ENCODE measurements at regions not wholly inside any gene's neighbourhood (a gene's known extent, or its start where the extent isn't known, plus 50 kb on each side); places are given as distances from the start of the nearest gene placed in this dataset.

- TF ChIP-seq, protein P1, sequence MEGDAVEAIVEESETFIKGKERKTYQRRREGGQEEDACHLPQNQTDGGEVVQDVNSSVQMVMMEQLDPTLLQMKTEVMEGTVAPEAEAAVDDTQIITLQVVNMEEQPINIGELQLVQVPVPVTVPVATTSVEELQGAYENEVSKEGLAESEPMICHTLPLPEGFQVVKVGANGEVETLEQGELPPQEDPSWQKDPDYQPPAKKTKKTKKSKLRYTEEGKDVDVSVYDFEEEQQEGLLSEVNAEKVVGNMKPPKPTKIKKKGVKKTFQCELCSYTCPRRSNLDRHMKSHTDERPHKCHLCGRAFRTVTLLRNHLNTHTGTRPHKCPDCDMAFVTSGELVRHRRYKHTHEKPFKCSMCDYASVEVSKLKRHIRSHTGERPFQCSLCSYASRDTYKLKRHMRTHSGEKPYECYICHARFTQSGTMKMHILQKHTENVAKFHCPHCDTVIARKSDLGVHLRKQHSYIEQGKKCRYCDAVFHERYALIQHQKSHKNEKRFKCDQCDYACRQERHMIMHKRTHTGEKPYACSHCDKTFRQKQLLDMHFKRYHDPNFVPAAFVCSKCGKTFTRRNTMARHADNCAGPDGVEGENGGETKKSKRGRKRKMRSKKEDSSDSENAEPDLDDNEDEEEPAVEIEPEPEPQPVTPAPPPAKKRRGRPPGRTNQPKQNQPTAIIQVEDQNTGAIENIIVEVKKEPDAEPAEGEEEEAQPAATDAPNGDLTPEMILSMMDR (IDR thresholded peaks at IDR 0.05; ENCODE audit: low read depth, low read length), result no peak
- no peak overlapping the region for H3K4me3 ChIP-seq (replicated peaks in 1 of 2; ENCODE audit: low read depth in 2 of 2, low read length in 2 of 2)
- no peak for DNase-seq (ENCODE audit: low read depth in 2 of 2)
Measured at GRCh38 chr3:95387242-95388021, 1324.6 kb downstream of the NSUN3 start.

GRCh38 chr3:95389725-95390313 lies 1327.0 kb downstream of the NSUN3 start:
- DNase-seq (ENCODE audit: low read depth in 2 of 2), result no peak
- no peak overlapping the region for H3K4me3 ChIP-seq (replicated peaks in 1 of 2; ENCODE audit: low read depth in 2 of 2, low read length in 2 of 2)
- TF ChIP-seq, protein P1 (IDR thresholded peaks at IDR 0.05; ENCODE audit: low read depth, low read length), result no peak

DNA sequence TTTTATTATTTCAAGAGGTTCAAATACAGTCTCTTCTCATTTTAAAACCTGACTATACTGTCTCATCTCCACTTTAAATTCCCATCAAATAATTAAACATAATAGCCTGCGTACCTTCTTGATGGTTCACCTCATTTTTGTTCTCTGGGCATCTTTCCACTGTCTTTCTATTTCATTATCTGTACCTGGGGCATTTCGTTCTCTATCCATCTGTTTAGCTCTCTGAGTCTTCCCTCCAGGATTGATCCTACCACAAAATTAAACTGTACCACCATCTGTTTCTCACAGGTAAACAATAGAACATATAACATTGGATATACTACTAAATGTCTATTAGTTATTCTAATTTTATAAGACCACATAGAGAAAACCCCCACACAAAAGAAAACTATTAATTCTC lies 1331.4 kb downstream of the NSUN3 start:
- no peak overlapping the region for H3K4me3 ChIP-seq (replicated peaks in 1 of 2; ENCODE audit: low read depth in 2 of 2, low read length in 2 of 2)
- DNase-seq (ENCODE audit: low read depth in 2 of 2), result no peak
- TF ChIP-seq, protein P1 (IDR thresholded peaks at IDR 0.05; ENCODE audit: low read depth, low read length), result no peak

GRCh38 chr3:95399585-95399984 lies 1336.7 kb downstream of the NSUN3 start:
- TF ChIP-seq, protein P1 (IDR thresholded peaks at IDR 0.05; ENCODE audit: low read depth, low read length), result no peak
- no peak for DNase-seq (ENCODE audit: low read depth in 2 of 2)
- H3K4me3 ChIP-seq (replicated peaks in 1 of 2; ENCODE audit: low read depth in 2 of 2, low read length in 2 of 2), result no peak overlapping the region

DNA sequence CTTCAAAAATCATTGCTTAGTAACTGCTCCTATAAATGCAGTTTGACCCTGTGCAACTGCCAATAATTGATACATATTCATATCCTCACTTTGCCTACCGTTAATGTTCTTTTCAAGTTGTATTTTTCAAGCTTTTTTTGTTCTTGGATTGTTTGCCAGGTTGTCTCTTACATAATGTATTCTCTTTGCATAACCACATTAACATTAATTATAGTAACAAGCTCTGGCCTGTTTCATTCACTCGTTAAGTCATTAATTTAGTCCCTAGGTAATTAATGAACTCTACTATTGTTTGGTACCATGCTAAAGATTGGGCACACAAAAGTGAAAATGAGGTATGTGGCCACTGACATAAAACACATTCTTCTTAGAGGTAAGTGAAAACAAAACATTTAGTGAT lies 1338.8 kb downstream of the NSUN3 start:
- H3K4me3 ChIP-seq (replicated peaks in 1 of 2; ENCODE audit: low read depth in 2 of 2, low read length in 2 of 2), result no peak overlapping the region
- DNase-seq (ENCODE audit: low read depth in 2 of 2), result no peak
- TF ChIP-seq, protein P1 (IDR thresholded peaks at IDR 0.05; ENCODE audit: low read depth, low read length), result no peak

DNA sequence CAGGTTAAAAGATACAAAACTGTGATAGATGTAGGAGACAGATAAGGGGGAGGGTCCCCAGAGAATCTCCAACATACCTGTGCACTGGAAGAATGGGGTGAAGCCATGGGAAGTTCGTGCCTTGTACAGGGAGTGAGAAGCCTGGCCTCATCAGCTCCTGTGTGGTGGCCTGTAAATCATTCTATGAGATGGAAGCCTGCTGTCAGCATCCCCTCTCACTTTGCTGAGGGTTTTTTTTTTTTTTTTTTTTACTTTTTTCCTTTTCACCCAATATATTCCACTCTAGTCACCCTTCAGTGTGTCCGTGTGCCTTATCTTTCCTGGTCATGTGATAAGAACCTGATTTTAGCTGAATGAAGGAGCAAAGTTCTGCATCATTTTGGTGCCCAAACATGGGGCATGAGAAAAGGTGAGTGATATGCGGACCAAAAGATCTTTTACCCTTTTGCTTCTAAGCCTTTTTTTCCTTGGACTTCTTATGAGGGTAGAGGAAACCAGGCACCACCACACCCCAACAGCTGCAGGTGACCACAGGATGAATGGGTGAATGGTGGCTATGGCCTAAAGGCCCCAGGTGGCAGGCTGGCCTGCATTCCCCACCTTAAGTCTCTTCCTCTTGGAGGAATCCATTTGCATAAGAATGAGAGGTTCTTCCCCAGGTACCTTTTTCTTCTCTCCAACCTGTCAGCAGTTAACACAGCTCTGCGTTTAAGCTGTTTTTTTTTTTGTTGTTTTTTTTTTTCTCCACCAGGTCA lies 1345.0 kb downstream of the NSUN3 start:
- H3K4me3 ChIP-seq (replicated peaks in 1 of 2; ENCODE audit: low read depth in 2 of 2, low read length in 2 of 2), result no peak overlapping the region
- TF ChIP-seq, protein P1 (IDR thresholded peaks at IDR 0.05; ENCODE audit: low read depth, low read length), result no peak
- no peak for DNase-seq (ENCODE audit: low read depth in 2 of 2)

Data from cardiac fibroblast (primary cell).